IPS-15b (cell line): ENCODE measurements at regions not wholly inside any gene's neighbourhood (a gene's known extent, or its start where the extent isn't known, plus 50 kb on each side); places are given as distances from the start of the nearest gene placed in this dataset.

Experiments
- H3K27me3 ChIP-seq: one replicate; pipeline ENCODE4 v1.6.1; 2013; ENCODE audit warnings: low read length; ENCODE audit not compliant: control insufficient read depth, insufficient read depth
- H3K36me3 ChIP-seq: one replicate; pipeline ENCODE4 v1.6.1; 2013; ENCODE audit warnings: low read length; ENCODE audit not compliant: control insufficient read depth, insufficient read depth
- H3K4me1 ChIP-seq: one replicate; pipeline ENCODE4 v1.6.1; 2013; ENCODE audit warnings: mild to moderate bottlenecking, low read length; ENCODE audit not compliant: control insufficient read depth, insufficient read depth
- H3K4me3 ChIP-seq: one replicate; pipeline ENCODE4 v1.5.1; 2013; ENCODE audit warnings: low read depth, low read length
- H3K9ac ChIP-seq: one replicate; pipeline ENCODE4 v1.6.1; 2013; ENCODE audit warnings: low read depth, mild to moderate bottlenecking, low read length
- H3K9me3 ChIP-seq: one replicate; pipeline ENCODE4 v1.6.1; 2013; ENCODE audit warnings: mild to moderate bottlenecking, low read length; ENCODE audit not compliant: control insufficient read depth, insufficient read depth

DNA sequence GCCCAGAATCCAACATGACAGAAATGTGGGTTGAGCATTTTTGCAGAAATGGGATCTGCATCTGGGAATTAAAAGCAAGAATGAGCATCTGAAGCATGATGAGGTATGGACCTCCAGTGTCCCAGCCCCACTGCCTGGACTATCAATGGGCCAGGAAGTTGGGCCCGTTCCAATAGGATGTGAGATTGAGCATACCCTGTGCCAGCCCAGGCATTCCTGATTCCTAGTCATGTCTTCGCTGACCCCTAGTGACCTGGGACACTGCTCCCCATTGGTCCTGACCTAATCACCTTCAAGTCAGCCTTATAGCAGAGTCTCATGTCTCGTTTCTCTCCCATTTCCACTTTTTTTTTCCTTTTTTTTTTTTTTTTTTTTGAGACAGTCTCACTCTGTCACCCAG is 197.4 kb upstream of the IRX2 start:
- Histone ChIP-seq H3K9me3 (no peaks in the 10 kb centered on the region), H3K27me3 (no peaks in the 10 kb centered on the region), H3K4me3 (no peak overlapping the region), H3K4me1 (no peaks in the 10 kb centered on the region), H3K36me3 (no peaks in the 10 kb centered on the region), H3K9ac (no peak overlapping the region)

DNA sequence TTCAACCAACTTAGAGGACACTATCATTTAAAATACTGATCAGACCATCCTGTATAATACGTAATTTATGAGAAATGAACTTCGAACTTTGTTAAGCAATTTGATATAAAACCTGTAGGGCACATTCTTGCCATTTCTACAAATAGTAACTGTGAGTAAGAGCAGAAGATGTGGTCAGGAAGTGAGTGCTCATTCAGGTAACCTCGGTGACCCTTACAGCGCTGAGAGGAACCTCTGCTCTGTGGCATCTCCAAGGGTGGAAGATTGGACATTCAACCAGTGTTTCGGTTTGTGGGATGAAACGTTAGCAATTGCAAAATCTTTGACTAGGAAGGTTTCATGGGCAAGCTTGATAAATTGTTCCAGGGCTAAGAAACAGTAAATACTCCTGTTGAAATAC is 194.8 kb upstream of the IRX2 start:
- H3K9me3 ChIP-seq: no peaks in the 10 kb centered on the region
- no peaks in the 10 kb centered on the region for H3K4me1 ChIP-seq
- no peaks in the 10 kb centered on the region for H3K36me3 ChIP-seq
- no peak overlapping the region for H3K4me3 ChIP-seq
- no peaks in the 10 kb centered on the region for H3K27me3 ChIP-seq
- H3K9ac ChIP-seq: no peak overlapping the region

DNA sequence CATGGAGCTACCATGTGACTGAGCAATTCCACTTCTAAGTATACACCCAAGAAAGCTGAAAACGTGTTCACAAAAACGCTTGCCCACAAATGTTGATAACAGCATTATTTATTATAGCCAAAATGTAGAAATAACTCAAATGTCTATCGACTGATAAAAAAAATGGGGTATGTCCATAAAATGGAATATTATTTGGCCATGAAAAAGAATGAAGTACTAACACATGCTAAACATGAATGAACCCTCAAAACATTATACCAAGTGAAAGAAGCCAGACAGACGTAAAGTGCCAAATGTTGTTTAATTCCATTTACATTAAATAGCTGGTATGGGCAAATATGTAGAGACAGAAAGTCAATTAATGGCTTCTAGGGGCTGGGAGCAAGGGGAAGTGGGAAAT is 184.9 kb upstream of the IRX2 start:
- Histone ChIP-seq H3K27me3 (no peaks in the 10 kb centered on the region), H3K36me3 (no peaks in the 10 kb centered on the region), H3K4me3 (no peak overlapping the region), H3K4me1 (no peaks in the 10 kb centered on the region), H3K9me3 (no peaks in the 10 kb centered on the region), H3K9ac (no peak overlapping the region)

DNA sequence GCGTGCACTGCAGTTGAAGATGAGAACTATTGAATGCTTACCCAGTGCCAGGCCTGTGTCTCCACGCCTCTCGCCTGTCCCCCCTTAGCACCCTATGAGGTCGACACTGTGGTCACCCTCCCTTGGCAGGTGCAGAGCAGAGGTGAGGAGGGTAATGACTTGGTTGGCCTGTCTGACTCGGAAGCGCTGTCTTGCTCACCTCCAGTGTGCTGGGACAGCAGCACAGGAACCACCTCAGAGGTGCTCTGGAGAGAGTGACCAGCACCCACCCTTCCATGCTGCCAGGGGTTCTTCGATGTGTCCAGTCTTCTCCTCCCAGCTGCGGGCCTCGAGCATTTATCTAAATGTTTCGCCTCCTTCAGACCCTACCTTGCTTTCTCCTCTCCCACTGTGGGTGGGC is 178.3 kb upstream of the IRX2 start:
- no peaks in the 10 kb centered on the region for H3K4me1 ChIP-seq
- H3K4me3 ChIP-seq: no peak overlapping the region
- H3K27me3 ChIP-seq: no peaks in the 10 kb centered on the region
- no peaks in the 10 kb centered on the region for H3K36me3 ChIP-seq
- no peaks in the 10 kb centered on the region for H3K9me3 ChIP-seq
- H3K9ac ChIP-seq: no peak overlapping the region

DNA sequence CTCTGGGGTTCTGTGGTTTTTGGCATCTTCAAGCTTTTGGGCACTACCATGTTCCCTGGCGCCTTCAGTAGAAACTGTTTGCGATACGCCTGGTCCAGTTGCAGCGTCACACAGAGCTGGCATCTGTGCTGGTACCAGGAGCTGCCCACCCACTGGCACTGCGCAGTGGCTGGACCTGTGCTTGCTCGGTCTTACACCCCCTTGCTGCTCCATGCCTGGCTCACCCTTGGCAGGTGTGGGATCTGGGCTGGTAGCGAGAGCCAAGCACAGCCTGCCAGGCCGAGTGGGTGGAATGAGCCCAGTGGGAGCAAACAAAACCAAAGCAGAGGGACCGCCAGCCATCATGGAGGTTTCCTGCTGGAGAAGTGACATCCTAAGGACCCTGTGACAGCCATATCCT is 170.2 kb upstream of the IRX2 start:
- no peak overlapping the region for H3K4me3 ChIP-seq
- peaks cover 12% of the 10 kb centered on the region for H3K9me3 ChIP-seq
- H3K4me1 ChIP-seq: no peaks in the 10 kb centered on the region
- peaks cover 2% of the 10 kb centered on the region for H3K36me3 ChIP-seq
- H3K9ac ChIP-seq: no peak overlapping the region
- no peaks in the 10 kb centered on the region for H3K27me3 ChIP-seq

GRCh38 chr5:2921176-2921575 is 169.7 kb upstream of the IRX2 start:
- peaks cover 12% of the 10 kb centered on the region for H3K9me3 ChIP-seq
- peaks cover 2% of the 10 kb centered on the region for H3K36me3 ChIP-seq
- peaks cover 4% of the 10 kb centered on the region for H3K4me1 ChIP-seq
- no peak overlapping the region for H3K9ac ChIP-seq
- H3K4me3 ChIP-seq: no peak overlapping the region
- no peaks in the 10 kb centered on the region for H3K27me3 ChIP-seq

DNA sequence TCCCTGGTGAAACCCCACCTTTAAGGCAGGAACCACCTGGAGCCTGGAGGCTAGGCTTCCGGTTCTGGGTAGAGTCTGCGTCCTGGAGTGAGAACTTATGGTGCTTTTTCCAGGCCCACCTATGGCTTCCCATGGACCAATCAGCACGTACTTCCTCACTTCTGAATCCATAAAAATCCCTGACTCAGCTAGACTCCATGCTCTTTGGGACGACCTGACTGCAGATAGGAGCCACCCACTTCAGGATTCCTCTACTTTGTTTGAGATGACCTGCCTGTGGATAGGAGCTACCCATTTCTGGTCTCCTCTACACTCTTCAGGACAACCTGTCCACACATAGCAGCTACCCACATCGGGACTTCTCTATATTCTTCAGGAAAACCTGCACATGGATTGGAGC is 168.8 kb upstream of the IRX2 start:
- H3K9ac ChIP-seq: no peak overlapping the region
- H3K4me1 ChIP-seq: peaks cover 8% of the 10 kb centered on the region
- peaks cover 12% of the 10 kb centered on the region for H3K9me3 ChIP-seq
- H3K27me3 ChIP-seq: no peaks in the 10 kb centered on the region
- H3K36me3 ChIP-seq: peaks cover 2% of the 10 kb centered on the region
- H3K4me3 ChIP-seq: no peak overlapping the region

GRCh38 chr5:2919310-2920018 is 168.0 kb upstream of the IRX2 start:
- Histone ChIP-seq H3K27me3 (no peaks in the 10 kb centered on the region), H3K4me3 (no peak overlapping the region), H3K4me1 (peaks cover 8% of the 10 kb centered on the region), H3K9me3 (peaks cover 12% of the 10 kb centered on the region), H3K9ac (no peak overlapping the region), H3K36me3 (peaks cover 2% of the 10 kb centered on the region)

GRCh38 chr5:2917524-2917923 is 166.0 kb upstream of the IRX2 start:
- peaks cover 10% of the 10 kb centered on the region for H3K27me3 ChIP-seq
- peaks cover 8% of the 10 kb centered on the region for H3K4me1 ChIP-seq
- H3K36me3 ChIP-seq: peaks cover 2% of the 10 kb centered on the region
- H3K9ac ChIP-seq: no peak overlapping the region
- H3K4me3 ChIP-seq: no peak overlapping the region
- peaks cover 12% of the 10 kb centered on the region for H3K9me3 ChIP-seq

DNA sequence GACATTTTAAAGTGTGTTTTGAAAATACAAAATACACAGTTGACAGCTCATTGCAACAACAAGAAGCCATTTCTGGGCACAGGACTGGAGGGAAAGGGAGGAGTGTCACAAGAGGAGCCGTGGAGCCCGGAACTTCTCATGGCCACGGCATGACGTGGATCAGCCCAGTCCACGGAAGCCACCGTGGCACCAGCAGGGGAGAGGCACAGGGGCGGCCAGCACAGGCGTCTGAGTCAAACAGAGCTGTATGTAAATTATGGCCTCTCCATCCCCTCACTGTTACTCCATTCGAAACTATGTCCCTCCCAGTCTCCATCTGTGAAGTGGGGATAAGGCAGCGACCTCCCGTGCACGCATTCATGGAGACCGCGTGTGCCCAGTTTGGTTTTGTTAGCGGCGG is 165.6 kb upstream of the IRX2 start:
- H3K9me3 ChIP-seq: peaks cover 12% of the 10 kb centered on the region
- H3K36me3 ChIP-seq: peaks cover 2% of the 10 kb centered on the region
- peaks cover 10% of the 10 kb centered on the region for H3K27me3 ChIP-seq
- H3K9ac ChIP-seq: no peak overlapping the region
- H3K4me3 ChIP-seq: no peak overlapping the region
- H3K4me1 ChIP-seq: peaks cover 8% of the 10 kb centered on the region

GRCh38 chr5:2916076-2916682 is 164.7 kb upstream of the IRX2 start:
- Histone ChIP-seq H3K36me3 (peaks cover 2% of the 10 kb centered on the region), H3K9me3 (peaks cover 8% of the 10 kb centered on the region), H3K4me3 (no peak overlapping the region), H3K27me3 (peaks cover 10% of the 10 kb centered on the region), H3K4me1 (peaks cover 8% of the 10 kb centered on the region), H3K9ac (no peak overlapping the region)

- Histone ChIP-seq H3K4me1 (peaks cover 8% of the 10 kb centered on the region), H3K9ac (no peak overlapping the region), H3K36me3 (no peaks in the 10 kb centered on the region), H3K9me3 (no peaks in the 10 kb centered on the region), H3K27me3 (peaks cover 10% of the 10 kb centered on the region), H3K4me3 (peak overlapping the region; percentile 20)
Observed at GRCh38 chr5:2914981-2915484, 163.6 kb upstream of the IRX2 start.
